Esophagus squamous epithelium (tissue), 5 donors: ENCODE measurements at regions not wholly inside any gene's neighbourhood (a gene's known extent, or its start where the extent isn't known, plus 50 kb on each side); places are given as distances from the start of the nearest gene placed in this dataset.

Source experiments
- DNase-seq: peaks from one replicate; lab custom pipeline; 2025; lab: John Stamatoyannopoulos, UW
- H3K27ac ChIP-seq, 4 donors: fragments of 200-600 bp; sonication (generic); one replicate each; pipeline ENCODE4 v1.5.1; 2016 to 2019; ENCODE audit warnings: mild to moderate bottlenecking in 1 of 4
- H3K27me3 ChIP-seq, 4 donors: fragments of 200-600 bp; sonication (generic); 1 replicate in 3 of 4; 2 replicates in 1 of 4; pipeline versions ENCODE4 v1.5.1 to v1.6.0; 2017 to 2021; ENCODE audit warnings: antibody characterized with exemption in 1 of 4
- H3K36me3 ChIP-seq, 3 donors: fragments of 200-600 bp; sonication (generic); one replicate each; pipeline ENCODE4 v1.5.1; 2016 to 2019
- H3K4me1 ChIP-seq, 3 donors: fragments of 200-600 bp; sonication (generic); one replicate each; pipeline ENCODE4 v1.5.1; 2017 to 2019
- H3K4me3 ChIP-seq, 4 donors: fragments of 200-600 bp; sonication (generic); 1 replicate in 3 of 4; 2 replicates in 1 of 4; pipeline ENCODE4 v1.5.1; 2016 to 2019; ENCODE audit warnings: mild to moderate bottlenecking in 2 of 4, moderate library complexity in 1 of 4
- H3K9me3 ChIP-seq, 3 donors: fragments of 200-600 bp; sonication (generic); one replicate each; pipeline ENCODE4 v1.5.1; 2016 to 2019
- CTCF ChIP-seq, 6 experiments: fragments of 450-650 bp in 4 of 6; fragments of 200-600 bp in 2 of 6; sonication (generic) in 2 of 6; IDR thresholded peaks; one replicate each; pipeline ENCODE4 v1.5.1; 2016 to 2019; ENCODE audit warnings: antibody characterized with exemption in 6 of 6, mild to moderate bottlenecking in 4 of 6, moderate library complexity in 4 of 6
- POLR2A ChIP-seq, 4 donors: fragments of 450-650 bp; IDR thresholded peaks; one replicate each; pipeline ENCODE4 v1.6.1; 2017; ENCODE audit warnings: antibody characterized with exemption in 4 of 4, mild to moderate bottlenecking in 4 of 4, moderate library complexity in 3 of 4
- WGBS, 2 donors: methylation state at CpG; one replicate each; pipeline ENCODE4 v1.1.5; 2018; 5-methylcytosine and 5-hydroxymethylcytosine counted together
- intact Hi-C: fragments of 100-400 bp; cut with DNase I; formaldehyde crosslinking; loops from one replicate; pipeline ENCODE4 v1.15.0; 2022
- donor health status: DM: yes; HTN: yes; CAD: no.

GRCh38 chr2:166628478-166629136 lies 134.6 kb upstream of the SCN7A start:
- no peak overlapping the region for H3K27ac ChIP-seq
- no peak overlapping the region for H3K4me3 ChIP-seq
- TF ChIP-seq CTCF (IDR thresholded peaks at IDR 0.05) (no peak), POLR2A (IDR thresholded peaks at IDR 0.05) (no peak)
- DNase-seq, result no peak
- H3K4me1 ChIP-seq, result no peaks in the 10 kb centered on the region
- 100% methylated on average over 1 of the region's 1 CpG; no CpG with 5 or more reads in 1 of the 2 donors for WGBS, 2 donors
- intact Hi-C loops, result no loop called here
- H3K36me3 ChIP-seq, result no peaks in the 10 kb centered on the region
- H3K9me3 ChIP-seq, result peaks cover 0 to 15% (median 7%) of the 10 kb centered on the region in 3 donors
- H3K27me3 ChIP-seq, result no peaks in the 10 kb centered on the region

- WGBS, 2 donors, result 93 to 100% methylated on average over 1 to 2 of the region's 2 CpGs
- no peak overlapping the region for H3K4me3 ChIP-seq
- peaks cover 0 to 15% (median 7%) of the 10 kb centered on the region in 3 donors for H3K9me3 ChIP-seq
- H3K36me3 ChIP-seq, result no peaks in the 10 kb centered on the region
- H3K27me3 ChIP-seq, result no peaks in the 10 kb centered on the region
- DNase-seq, result no peak
- no peak overlapping the region for H3K27ac ChIP-seq
- intact Hi-C loops, result no loop called here
- TF ChIP-seq CTCF (IDR thresholded peaks at IDR 0.05) (no peak), POLR2A (IDR thresholded peaks at IDR 0.05) (no peak)
- no peaks in the 10 kb centered on the region for H3K4me1 ChIP-seq
Measured at GRCh38 chr2:166627893-166628292, 133.8 kb upstream of the SCN7A start.

- intact Hi-C loops, result no loop called here
- Histone ChIP-seq H3K27me3 (no peaks in the 10 kb centered on the region), H3K4me3 (no peak overlapping the region), H3K27ac (no peak overlapping the region), H3K9me3 (peaks cover 0 to 15% (median 0%) of the 10 kb centered on the region in 3 donors), H3K36me3 (no peaks in the 10 kb centered on the region), H3K4me1 (no peaks in the 10 kb centered on the region)
- 45 to 53% methylated on average over 1 of the region's 1 CpG for WGBS, 2 donors
- DNase-seq, result no peak
- TF ChIP-seq CTCF (IDR thresholded peaks at IDR 0.05) (no peak), POLR2A (IDR thresholded peaks at IDR 0.05) (no peak)
Measured at GRCh38 chr2:166625670-166626069, 131.6 kb upstream of the SCN7A start.

GRCh38 chr2:166614503-166614902 lies 120.5 kb upstream of the SCN7A start:
- no peak for TF ChIP-seq CTCF (IDR thresholded peaks at IDR 0.05)
- TF ChIP-seq POLR2A (IDR thresholded peaks at IDR 0.05), result no peak
- Histone ChIP-seq H3K27ac (no peak overlapping the region), H3K9me3 (peaks cover 0 to 9% (median 0%) of the 10 kb centered on the region in 3 donors), H3K4me1 (no peaks in the 10 kb centered on the region), H3K36me3 (no peaks in the 10 kb centered on the region), H3K4me3 (no peak overlapping the region), H3K27me3 (no peaks in the 10 kb centered on the region)
- intact Hi-C loops, result no loop called here
- no peak for DNase-seq

GRCh38 chr2:166614029-166614428 lies 120.0 kb upstream of the SCN7A start:
- H3K36me3 ChIP-seq, result no peaks in the 10 kb centered on the region
- no peaks in the 10 kb centered on the region for H3K4me1 ChIP-seq
- no peak overlapping the region for H3K27ac ChIP-seq
- no peak for DNase-seq
- H3K4me3 ChIP-seq, result no peak overlapping the region
- intact Hi-C loops, result no loop called here
- 25 to 36% methylated on average over 4 of the region's 4 CpGs for WGBS, 2 donors
- TF ChIP-seq POLR2A (IDR thresholded peaks at IDR 0.05) (no peak), CTCF (IDR thresholded peaks at IDR 0.05) (no peak)
- H3K27me3 ChIP-seq, result no peaks in the 10 kb centered on the region
- H3K9me3 ChIP-seq, result peaks cover 0 to 9% (median 0%) of the 10 kb centered on the region in 3 donors
